T-cell (primary cell): ENCODE measurements at regions not wholly inside any gene's neighbourhood (a gene's known extent, or its start where the extent isn't known, plus 50 kb on each side); places are given as distances from the start of the nearest gene placed in this dataset.

ENCODE experiments used
- ATAC-seq, 4 experiments: fragments of 200-7000 bp in 3 of 4; fragments of 150-1000 bp in 1 of 4; cut with Tn5 transposase; replicated peaks in 1 of 4; 1 replicate in 3 of 4; 2 replicates in 1 of 4; pipeline ENCODE4 v1.10.0; 2021; ENCODE audit warnings: moderate library complexity in 3 of 4, mild to moderate bottlenecking in 2 of 4, moderate number of reproducible peaks in 1 of 4
- CTCF ChIA-PET, 2 donors: fragments of 300-600 bp; sonication (Branson Sonifier 250); formaldehyde crosslinking; loops; one replicate each; lab custom pipeline; 2022; ENCODE audit warnings: antibody characterized with exemption in 2 of 2; lab: Charles Lee
- POLR2A ChIA-PET, 2 donors: fragments of 300-600 bp; sonication (Branson Sonifier 250); formaldehyde crosslinking; loops; one replicate each; lab custom pipeline; 2022; ENCODE audit warnings: antibody characterized with exemption in 2 of 2; lab: Charles Lee
- DNase-seq, 35 experiments: peaks; one replicate each; pipeline versions ENCODE4 v3.0.0 to v3.0.0-alpha.2; 2013 to 2023
- H3K27ac ChIP-seq: one replicate; pipeline ENCODE4 v1.5.1; 2013; ENCODE audit warnings: low read length
- H3K27me3 ChIP-seq, 2 experiments: replicated peaks in 1 of 2; 1 replicate in 1 of 2; 2 replicates in 1 of 2; pipeline versions ENCODE4 v1.6.1 to v1.7.0; 2013; ENCODE audit warnings: low read length in 1 of 2, mixed read lengths in 1 of 2; ENCODE audit not compliant: control insufficient read depth in 2 of 2, insufficient read depth in 2 of 2; ENCODE audit errors: extremely low read depth in 1 of 2
- H3K36me3 ChIP-seq, 2 donors: 1 replicate in 1 of 2; 2 replicates in 1 of 2; pipeline versions ENCODE4 v1.6.1 to v1.7.0; 2013; ENCODE audit warnings: low read length in 1 of 2; ENCODE audit not compliant: control insufficient read depth in 2 of 2, insufficient read depth in 1 of 2; ENCODE audit errors: extremely low read depth in 1 of 2
- H3K4me1 ChIP-seq, 2 experiments: 1 replicate in 1 of 2; 2 replicates in 1 of 2; pipeline versions ENCODE4 v1.6.1 to v1.7.0; 2013; ENCODE audit warnings: low read length in 2 of 2, mixed read lengths in 1 of 2; ENCODE audit not compliant: insufficient read depth in 2 of 2, control insufficient read depth in 1 of 2; ENCODE audit errors: extremely low read depth in 1 of 2
- H3K4me3 ChIP-seq, 2 donors: 1 replicate in 1 of 2; 2 replicates in 1 of 2; pipeline versions ENCODE4 v1.5.1 to v1.7.0; 2013; ENCODE audit warnings: mild to moderate bottlenecking in 2 of 2, low read length in 1 of 2, moderate library complexity in 1 of 2; ENCODE audit not compliant: control insufficient read depth in 1 of 2; ENCODE audit errors: extremely low read depth in 1 of 2
- H3K9me3 ChIP-seq: 2 replicates; pipeline ENCODE4 v1.7.0; 2013
- H3K27ac Mint-ChIP-seq, 2 donors: one replicate each; pipeline ENCODE4 v1.8.0; 2020 to 2021; ENCODE audit warnings: mild to moderate bottlenecking in 2 of 2, mixed read lengths in 2 of 2
- H3K27me3 Mint-ChIP-seq, 2 donors: one replicate each; pipeline ENCODE4 v1.8.0; 2021 to 2022; ENCODE audit warnings: mixed read lengths in 2 of 2
- H3K36me3 Mint-ChIP-seq: one replicate; pipeline ENCODE4 v1.8.0; 2021; ENCODE audit warnings: mixed read lengths
- H3K4me1 Mint-ChIP-seq, 3 donors: one replicate each; pipeline ENCODE4 v1.8.0; 2020 to 2022; ENCODE audit warnings: mixed read lengths in 3 of 3, mild to moderate bottlenecking in 1 of 3
- H3K4me3 Mint-ChIP-seq, 3 donors: one replicate each; pipeline ENCODE4 v1.8.0; 2020 to 2022; ENCODE audit warnings: mild to moderate bottlenecking in 3 of 3, mixed read lengths in 3 of 3, moderate library complexity in 3 of 3
- H3K9me3 Mint-ChIP-seq, 3 donors: one replicate each; pipeline ENCODE4 v1.8.0; 2020 to 2022; ENCODE audit warnings: mixed read lengths in 3 of 3
- WGBS: methylation state at CpG from one replicate; pipeline ENCODE4 v1.1.5; 2013; ENCODE audit warnings: missing lambda C conversion rate; ENCODE audit not compliant: insufficient coverage; 5-methylcytosine and 5-hydroxymethylcytosine counted together

DNA sequence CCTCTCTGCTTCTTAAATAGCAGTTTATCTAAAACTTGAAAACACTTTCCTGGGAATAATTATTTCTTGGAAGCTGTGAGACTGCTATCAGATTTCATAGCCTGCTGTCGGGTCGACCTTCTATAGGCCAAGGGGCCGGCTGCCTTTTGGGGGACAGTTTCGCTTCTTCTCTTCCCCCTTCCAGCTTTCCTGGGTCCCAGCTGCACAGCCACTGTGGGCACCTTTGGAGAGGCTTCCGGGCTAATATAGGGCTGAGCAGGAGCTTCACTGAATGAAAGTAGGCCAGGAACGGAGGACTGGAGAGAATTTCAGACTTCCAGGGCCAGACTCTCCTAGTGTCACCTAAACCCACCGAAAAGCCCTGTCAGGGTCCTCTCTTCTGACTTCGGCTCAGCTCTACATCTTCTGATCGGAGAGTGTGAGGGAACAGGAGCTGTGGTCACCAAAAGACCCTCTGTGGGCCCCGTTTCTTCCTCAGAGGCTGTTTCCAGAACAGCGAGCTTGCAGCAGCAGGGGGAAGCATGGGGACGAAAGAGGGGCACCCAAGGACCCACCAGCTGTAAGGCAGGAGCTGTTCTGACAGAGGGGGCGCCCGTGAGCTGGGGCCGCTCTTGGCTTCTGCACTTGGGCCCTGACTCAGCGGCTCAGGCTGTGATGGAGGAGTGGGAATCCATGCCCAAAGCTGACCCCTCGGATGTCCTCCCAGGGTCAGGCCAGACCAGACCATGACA lies 620.6 kb downstream of the BCOR start:
- Mint-ChIP-seq H3K27ac (no peak overlapping the region), H3K36me3 (no peaks in the 10 kb centered on the region), H3K4me1 (peaks cover 5 to 16% (median 14%) of the 10 kb centered on the region in 3 donors), H3K9me3 (no peaks in the 10 kb centered on the region), H3K27me3 (peaks cover 0 to 4% of the 10 kb centered on the region in 2 donors), H3K4me3 (no peak overlapping the region)
- no peaks in the 10 kb centered on the region for H3K9me3 ChIP-seq
- CTCF ChIA-PET = interaction anchor here in 1 of 2 donors (0.6 to 0.8 kb wide), 2 partner anchors 64 to 284 kb away, joined by 3 to 4 read pairs; no protein-coding TSS in a partner anchor
- H3K36me3 ChIP-seq = no peaks in the 10 kb centered on the region
- ATAC-seq (peak in 1 of 4 experiments; percentile 16), DNase-seq (peak in 6 of 35 experiments; percentile 2 to 19 (median 3))
- WGBS = 93% methylated on average over 2 of the region's 17 CpGs
- POLR2A ChIA-PET = no interaction called here
- peaks cover 0 to 12% of the 10 kb centered on the region in 2 experiments for H3K4me1 ChIP-seq
- H3K27ac ChIP-seq = no peak overlapping the region
- H3K4me3 ChIP-seq = no peak overlapping the region
- H3K27me3 ChIP-seq = peaks cover 0 to 2% of the 10 kb centered on the region in 2 experiments

DNA sequence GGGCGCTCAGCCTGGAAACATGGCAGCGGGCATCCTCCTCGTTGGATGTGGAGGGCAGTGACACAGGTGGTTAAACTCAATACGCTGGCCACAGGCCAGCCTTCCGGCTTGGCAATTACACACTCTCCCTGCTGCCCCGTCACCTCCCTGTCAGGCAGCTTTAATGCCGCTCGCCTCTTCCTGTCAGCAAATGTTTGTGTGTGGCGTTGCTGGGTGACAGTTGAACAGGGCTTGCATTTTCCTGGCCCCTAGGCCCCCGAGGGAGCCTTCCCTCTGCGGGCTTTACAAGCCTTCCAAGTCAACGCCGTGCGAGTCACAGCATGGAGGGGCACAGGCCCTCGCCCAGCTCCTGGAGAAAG lies 620.0 kb downstream of the BCOR start:
- Mint-ChIP-seq H3K27me3 (peaks cover 0 to 4% of the 10 kb centered on the region in 2 donors), H3K27ac (no peak overlapping the region), H3K4me1 (peaks cover 5 to 16% (median 14%) of the 10 kb centered on the region in 3 donors), H3K9me3 (no peaks in the 10 kb centered on the region), H3K4me3 (peak overlapping the region in 1 of 3 donors; percentile 16), H3K36me3 (no peaks in the 10 kb centered on the region)
- CTCF ChIA-PET = interaction anchor here in 1 of 2 donors (0.6 to 0.8 kb wide), 2 partner anchors 64 to 285 kb away, joined by 3 to 4 read pairs; no protein-coding TSS in a partner anchor
- WGBS = no CpG with 5 or more reads among the region's 15 CpGs
- Histone ChIP-seq H3K4me3 (no peak overlapping the region), H3K9me3 (no peaks in the 10 kb centered on the region), H3K36me3 (no peaks in the 10 kb centered on the region), H3K27ac (no peak overlapping the region), H3K27me3 (peaks cover 0 to 2% of the 10 kb centered on the region in 2 experiments), H3K4me1 (peaks cover 0 to 12% of the 10 kb centered on the region in 2 experiments)
- ATAC-seq (peak; percentile 31 to 78 (median 53)), DNase-seq (peak in 32 of 35 experiments; percentile 1 to 47 (median 23))
- POLR2A ChIA-PET = no interaction called here

DNA sequence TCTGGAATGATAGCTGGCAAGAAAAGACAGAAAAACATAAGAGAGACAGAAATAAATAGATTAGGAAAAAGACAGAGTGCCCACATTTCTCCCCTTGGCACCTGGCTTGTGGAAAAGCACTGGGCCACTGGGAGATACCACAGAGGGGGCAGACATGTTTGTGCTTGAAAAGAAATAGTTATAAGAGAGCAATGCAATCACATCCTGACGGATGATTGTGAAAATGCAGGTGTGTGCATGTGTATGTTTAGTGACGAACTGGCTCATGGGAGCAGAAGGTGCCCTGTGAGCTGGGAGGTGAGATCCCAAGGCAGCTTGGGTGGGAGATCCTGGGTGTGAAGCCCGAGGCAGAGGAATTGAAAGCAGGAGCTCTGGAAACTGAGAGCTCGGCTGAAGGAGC lies 617.9 kb downstream of the BCOR start:
- Histone ChIP-seq H3K9me3 (no peaks in the 10 kb centered on the region), H3K4me1 (peaks cover 0 to 12% of the 10 kb centered on the region in 2 experiments), H3K27me3 (peaks cover 0 to 2% of the 10 kb centered on the region in 2 experiments), H3K27ac (no peak overlapping the region), H3K4me3 (no peak overlapping the region), H3K36me3 (no peaks in the 10 kb centered on the region)
- Mint-ChIP-seq H3K9me3 (no peaks in the 10 kb centered on the region), H3K4me1 (peaks cover 5 to 16% (median 14%) of the 10 kb centered on the region in 3 donors), H3K4me3 (no peak overlapping the region), H3K36me3 (no peaks in the 10 kb centered on the region), H3K27me3 (peaks cover 0 to 4% of the 10 kb centered on the region in 2 donors), H3K27ac (no peak overlapping the region)
- CTCF ChIA-PET = interaction anchor here in 1 of 2 donors (0.6 kb wide), 1 partner anchor 29 kb away, joined by 3 read pairs; no protein-coding TSS in a partner anchor
- WGBS = 80% methylated on average over 1 of the region's 4 CpGs
- POLR2A ChIA-PET = no interaction called here
- ATAC-seq (no peak), DNase-seq (no peak)

DNA sequence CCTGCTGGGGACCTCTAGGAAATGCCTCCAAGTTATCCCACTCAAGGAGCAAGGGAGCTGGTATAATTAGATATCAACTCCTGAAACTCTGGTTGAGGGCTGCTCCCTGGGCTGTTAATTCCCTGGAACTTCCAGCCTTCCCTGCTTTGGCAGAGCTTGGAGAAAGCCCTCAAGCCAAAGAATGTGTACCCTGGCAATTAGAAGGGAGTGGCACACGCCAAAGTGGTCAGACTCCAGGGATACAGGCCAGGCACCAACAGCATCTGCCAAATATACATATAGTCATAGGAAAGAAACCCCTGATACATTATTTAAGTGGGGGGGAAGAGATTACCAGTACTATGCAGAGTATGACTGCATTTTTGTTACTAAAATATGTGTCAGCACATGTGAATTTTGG lies 616.8 kb downstream of the BCOR start:
- CTCF ChIA-PET = interaction anchor here in 1 of 2 donors (0.6 kb wide), 1 partner anchor 17 kb away, joined by 3 read pairs; no protein-coding TSS in a partner anchor

DNA sequence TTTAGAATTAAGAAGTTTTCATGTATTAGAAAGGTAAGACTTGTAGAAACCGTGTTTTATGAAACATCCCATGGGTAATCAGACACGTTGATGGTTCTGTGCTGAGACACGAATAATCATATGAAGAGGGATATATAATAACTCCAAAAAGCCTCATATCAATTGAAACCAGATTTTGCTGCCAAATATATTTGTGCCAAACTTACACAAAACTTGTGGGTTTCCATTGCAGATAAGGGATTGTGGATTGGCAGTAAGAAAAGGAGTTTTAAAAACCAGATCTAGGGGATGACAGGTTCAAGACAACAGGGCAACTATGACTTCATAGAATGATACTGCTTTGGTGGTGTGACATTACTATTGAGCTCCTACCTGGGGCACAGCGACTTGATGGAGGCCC lies 616.1 kb downstream of the BCOR start:
- ChIA-PET CTCF (interaction anchor here in 1 of 2 donors (0.6 kb wide), 1 partner anchor 17 kb away, joined by 3 read pairs; no protein-coding TSS in a partner anchor), POLR2A (no interaction called here)
- Histone ChIP-seq H3K36me3 (no peaks in the 10 kb centered on the region), H3K4me3 (no peak overlapping the region), H3K27ac (no peak overlapping the region), H3K4me1 (peaks cover 0 to 12% of the 10 kb centered on the region in 2 experiments), H3K27me3 (peaks cover 0 to 2% of the 10 kb centered on the region in 2 experiments), H3K9me3 (no peaks in the 10 kb centered on the region)
- DNase-seq (no peak), ATAC-seq (no peak)
- no peak overlapping the region for H3K4me3 Mint-ChIP-seq
- H3K9me3 Mint-ChIP-seq = no peaks in the 10 kb centered on the region
- no CpG with 5 or more reads among the region's 4 CpGs for WGBS
- H3K27ac Mint-ChIP-seq = no peak overlapping the region
- peaks cover 0 to 4% of the 10 kb centered on the region in 2 donors for H3K27me3 Mint-ChIP-seq
- no peaks in the 10 kb centered on the region for H3K36me3 Mint-ChIP-seq
- peaks cover 5 to 16% (median 12%) of the 10 kb centered on the region in 3 donors for H3K4me1 Mint-ChIP-seq

More for the DNA sequence above, 616.8 kb downstream of the BCOR start:
- H3K27ac ChIP-seq = no peak overlapping the region
- peaks cover 5 to 16% (median 14%) of the 10 kb centered on the region in 3 donors for H3K4me1 Mint-ChIP-seq
- H3K27ac Mint-ChIP-seq = no peak overlapping the region
- no peaks in the 10 kb centered on the region for H3K36me3 ChIP-seq
- peaks cover 0 to 12% of the 10 kb centered on the region in 2 experiments for H3K4me1 ChIP-seq
- WGBS = no CpG with 5 or more reads among the region's 1 CpG
- peaks cover 0 to 4% of the 10 kb centered on the region in 2 donors for H3K27me3 Mint-ChIP-seq
- peaks cover 0 to 2% of the 10 kb centered on the region in 2 experiments for H3K27me3 ChIP-seq
- H3K36me3 Mint-ChIP-seq = no peaks in the 10 kb centered on the region
- no peak overlapping the region for H3K4me3 ChIP-seq
- H3K9me3 Mint-ChIP-seq = no peaks in the 10 kb centered on the region
- POLR2A ChIA-PET = no interaction called here
- no peaks in the 10 kb centered on the region for H3K9me3 ChIP-seq
- DNase-seq = no peak
- ATAC-seq = no peak
- no peak overlapping the region for H3K4me3 Mint-ChIP-seq

DNA sequence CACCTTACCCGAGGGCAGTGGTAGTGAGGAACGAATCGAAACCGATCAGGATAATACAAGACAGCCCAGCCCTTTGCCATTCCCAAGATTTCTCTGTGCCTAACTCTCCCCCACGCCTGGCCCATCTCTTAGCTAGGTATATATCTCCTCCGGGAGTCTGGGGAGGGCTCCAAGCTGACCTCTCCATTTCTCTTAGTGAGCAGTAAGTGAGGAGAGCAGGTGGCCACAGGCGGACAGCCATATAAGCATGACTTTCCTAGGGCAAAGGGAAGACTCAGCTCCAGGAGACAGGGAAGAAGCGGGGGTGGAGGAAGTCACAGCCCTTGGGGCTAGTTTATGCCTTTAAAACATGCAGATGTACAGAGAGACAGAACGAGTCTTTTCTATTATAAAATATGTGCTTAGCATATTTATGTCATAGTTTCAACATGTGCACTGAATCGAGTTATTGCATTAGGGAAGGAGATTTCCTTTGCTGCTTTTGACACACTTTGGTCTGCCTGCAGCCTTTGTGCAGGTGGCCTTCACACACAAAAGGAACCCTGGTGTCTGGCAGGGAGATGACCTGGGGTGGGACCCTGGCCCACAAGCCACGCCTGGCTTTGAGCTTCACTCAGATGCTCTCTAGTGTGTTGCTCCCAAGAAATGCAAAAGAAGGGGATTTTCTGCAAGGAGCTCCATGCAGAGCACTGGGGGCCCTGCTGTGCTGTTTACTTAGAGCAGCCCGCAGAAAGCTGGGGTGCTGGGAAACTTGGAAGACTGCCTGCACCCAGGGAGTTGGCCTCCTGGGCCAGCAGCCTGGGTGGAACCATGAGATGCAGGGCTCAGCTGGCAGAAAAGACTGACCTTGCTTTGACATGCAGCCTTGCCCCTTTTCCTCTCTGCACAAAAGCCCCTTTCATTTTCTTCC lies 613.3 kb downstream of the BCOR start:
- no peak for DNase-seq
- Mint-ChIP-seq H3K4me1 (peaks cover 4 to 6% (median 6%) of the 10 kb centered on the region in 3 donors), H3K9me3 (no peaks in the 10 kb centered on the region), H3K27ac (no peak overlapping the region), H3K27me3 (peaks cover 0 to 4% of the 10 kb centered on the region in 2 donors), H3K4me3 (no peak overlapping the region), H3K36me3 (no peaks in the 10 kb centered on the region)
- Histone ChIP-seq H3K27me3 (no peaks in the 10 kb centered on the region), H3K9me3 (no peaks in the 10 kb centered on the region), H3K27ac (no peak overlapping the region), H3K4me3 (no peak overlapping the region), H3K36me3 (no peaks in the 10 kb centered on the region), H3K4me1 (peaks cover 0 to 4% of the 10 kb centered on the region in 2 experiments)
- ChIA-PET CTCF (no interaction called here), POLR2A (no interaction called here)
- ATAC-seq = no peak
- WGBS = 100% methylated on average over 1 of the region's 12 CpGs
